GM12892 (cell line): ENCODE measurements at regions not wholly inside any gene's neighbourhood (a gene's known extent, or its start where the extent isn't known, plus 50 kb on each side); places are given as distances from the start of the nearest gene placed in this dataset.
"Not testable (repeated sequence)": the region's sequence is repeated elsewhere in the genome, so short reads cannot be mapped to it uniquely, and the experiment has no call there.

Experiments
- DNase-seq: peaks from one replicate; pipeline ENCODE4 v3.0.0; 2011; ENCODE audit not compliant: insufficient read length
- FAIRE-seq: peaks from 2 replicates; lab custom pipeline; 2011; peaks lifted over from hg19 to GRCh38; lab: Jason Lieb, UNC
- POLR2A ChIP-seq: IDR thresholded peaks from 2 replicates; pipeline ENCODE4 v1.6.1; 2011; ENCODE audit warnings: low read depth, low read length, control low read depth
- POLR2AphosphoS5 ChIP-seq: IDR thresholded peaks from 2 replicates; pipeline ENCODE4 v1.6.1; 2011; ENCODE audit warnings: low read depth, low read length, control low read depth
- TAF1 ChIP-seq: IDR thresholded peaks from 2 replicates; pipeline ENCODE4 v1.6.1; 2011; ENCODE audit warnings: low read depth, mild to moderate bottlenecking, control low read depth, low read length, borderline replicate concordance

DNA sequence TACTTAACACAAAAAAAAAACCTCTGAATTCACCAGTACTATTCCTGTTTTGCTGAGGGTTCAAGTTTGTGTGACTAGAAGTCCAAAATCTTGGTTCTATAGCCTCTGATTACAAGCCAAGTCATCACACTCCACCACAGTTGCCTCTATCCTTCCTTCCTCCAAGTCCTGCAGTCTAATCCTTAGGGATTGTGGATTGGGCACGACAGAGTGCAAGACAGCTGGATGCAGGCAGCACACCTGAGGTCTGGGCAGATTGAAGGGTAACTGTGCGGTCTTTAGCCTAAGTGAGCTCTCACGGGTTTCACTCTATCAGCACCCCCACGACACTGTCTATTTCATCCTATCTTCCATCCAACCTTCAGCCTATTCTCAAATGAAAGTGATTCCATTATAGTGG lies 299.4 kb upstream of the ID2 start:
- no peak for FAIRE-seq
- no peak for DNase-seq
- TF ChIP-seq POLR2AphosphoS5 (no peak), POLR2A (no peak), TAF1 (no peak)

DNA sequence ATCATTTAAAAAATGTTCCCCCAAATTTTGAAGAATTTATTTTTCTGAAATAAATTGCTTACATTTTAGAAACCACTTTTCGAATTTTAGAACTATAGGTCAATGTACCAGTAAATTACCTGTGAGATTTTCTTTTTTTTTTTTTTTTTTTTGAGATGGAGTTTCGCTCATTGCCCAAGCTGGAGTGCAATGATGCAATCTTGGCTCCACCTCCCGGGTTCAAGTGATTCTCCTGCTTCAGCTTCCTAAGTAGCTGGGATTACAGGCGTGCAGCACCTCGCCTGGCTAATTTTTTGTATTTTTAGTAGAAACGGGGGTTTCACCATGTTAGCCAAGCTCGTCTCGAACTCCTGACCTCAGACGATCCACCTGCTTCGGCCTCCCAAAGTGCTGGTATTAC lies 295.1 kb upstream of the ID2 start:
- FAIRE-seq, DNase-seq: not testable (repeated sequence)

DNA sequence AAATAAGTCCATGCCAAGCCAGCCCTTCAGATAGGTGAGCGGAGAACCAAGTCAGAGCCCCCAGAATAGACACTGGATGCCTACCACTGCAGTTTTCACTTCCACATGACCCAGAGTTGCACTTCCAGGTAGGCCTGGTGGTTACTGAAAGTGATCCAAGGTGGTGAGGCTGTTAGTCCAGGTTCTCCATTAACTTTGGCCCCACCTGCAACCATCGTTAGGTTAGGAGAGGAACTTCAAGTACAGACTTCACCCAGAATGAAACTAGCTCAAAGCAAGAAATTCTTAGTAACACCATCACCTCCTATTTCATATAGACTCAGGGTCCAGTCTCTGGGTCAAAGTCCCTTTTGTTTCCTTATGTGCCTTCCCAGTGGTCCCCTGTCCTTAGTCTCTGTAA lies 293.1 kb upstream of the ID2 start:
- FAIRE-seq (no peak), DNase-seq (no peak)
- TF ChIP-seq POLR2AphosphoS5 (no peak), POLR2A (no peak), TAF1 (no peak)

DNA sequence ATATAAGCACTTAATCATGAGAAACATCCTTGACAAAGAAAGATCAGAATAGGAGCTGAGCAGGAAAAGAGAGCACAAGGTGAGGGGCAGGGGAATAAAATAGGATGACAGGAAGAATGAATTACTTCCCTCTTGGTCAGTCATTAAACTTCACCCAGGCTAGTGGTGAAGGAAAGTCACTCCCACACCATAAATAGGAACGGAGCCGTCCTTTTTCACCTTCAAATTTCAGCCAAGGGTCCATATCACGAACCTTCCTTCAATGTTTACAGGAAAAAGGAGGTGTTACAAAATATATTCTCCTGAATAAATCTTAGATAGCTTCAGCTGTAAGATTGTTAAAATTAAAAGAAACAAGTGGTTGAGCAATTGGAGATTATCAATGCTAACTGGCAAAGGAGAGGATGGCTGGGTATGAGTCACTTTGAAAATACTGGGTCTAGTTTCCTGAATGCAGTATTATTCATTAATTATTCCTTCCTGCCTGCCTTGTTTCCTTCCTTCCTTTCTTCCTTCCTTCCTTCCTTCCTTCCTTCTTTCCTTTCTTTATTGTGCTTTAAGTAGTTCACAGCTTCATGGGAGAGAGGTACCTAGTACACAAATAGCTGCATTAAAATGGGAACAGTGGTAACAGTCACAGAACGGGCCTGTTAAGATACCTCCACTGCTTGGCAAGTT lies 292.3 kb upstream of the ID2 start:
- DNase-seq: no peak
- TF ChIP-seq TAF1 (no peak), POLR2A (no peak), POLR2AphosphoS5 (no peak)
- FAIRE-seq: no peak

DNA sequence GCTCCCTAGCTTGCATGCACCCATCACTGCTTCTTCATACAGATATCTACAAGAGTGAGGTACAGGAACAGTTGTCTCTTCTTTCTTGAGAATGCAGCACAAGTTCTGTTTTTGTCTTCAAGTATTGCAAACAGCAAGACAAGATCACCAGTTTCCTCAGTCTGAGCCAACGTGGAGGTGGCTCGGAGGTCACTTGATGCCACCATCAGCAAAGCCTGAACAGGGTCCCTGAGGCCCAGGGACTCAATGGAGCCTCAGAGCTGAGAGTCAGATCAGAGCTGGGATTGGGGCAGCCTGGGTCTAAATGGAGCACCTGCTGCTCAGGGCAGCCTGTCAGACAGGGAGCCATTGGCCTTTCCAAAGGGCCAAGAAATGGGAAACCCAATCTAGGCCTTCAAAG lies 290.7 kb upstream of the ID2 start:
- DNase-seq (no peak), FAIRE-seq (no peak)
- no peak for TF ChIP-seq TAF1
- no peak for TF ChIP-seq POLR2AphosphoS5
- no peak for TF ChIP-seq POLR2A

DNA sequence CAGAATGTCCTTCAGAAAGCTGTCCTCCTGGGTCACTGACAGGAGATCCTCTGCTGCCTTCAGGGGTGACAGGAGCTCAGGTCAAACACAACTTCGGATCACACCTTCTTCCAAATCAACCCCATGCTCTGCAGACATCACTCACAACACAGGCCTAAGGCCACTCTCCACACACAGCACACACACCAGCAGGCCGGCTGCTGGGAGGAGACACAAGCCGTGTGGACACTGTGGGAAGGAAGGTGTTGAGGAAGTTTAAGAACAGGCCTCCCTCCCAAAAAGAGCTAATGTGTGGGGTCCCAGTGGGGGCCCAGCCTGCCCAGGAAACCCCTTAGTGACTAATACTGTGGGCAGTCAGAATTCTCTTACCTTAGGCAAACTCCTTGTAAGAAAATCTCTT lies 290.3 kb upstream of the ID2 start:
- FAIRE-seq: no peak
- no peak for DNase-seq
- TF ChIP-seq POLR2AphosphoS5: no peak
- no peak for TF ChIP-seq TAF1
- no peak for TF ChIP-seq POLR2A

DNA sequence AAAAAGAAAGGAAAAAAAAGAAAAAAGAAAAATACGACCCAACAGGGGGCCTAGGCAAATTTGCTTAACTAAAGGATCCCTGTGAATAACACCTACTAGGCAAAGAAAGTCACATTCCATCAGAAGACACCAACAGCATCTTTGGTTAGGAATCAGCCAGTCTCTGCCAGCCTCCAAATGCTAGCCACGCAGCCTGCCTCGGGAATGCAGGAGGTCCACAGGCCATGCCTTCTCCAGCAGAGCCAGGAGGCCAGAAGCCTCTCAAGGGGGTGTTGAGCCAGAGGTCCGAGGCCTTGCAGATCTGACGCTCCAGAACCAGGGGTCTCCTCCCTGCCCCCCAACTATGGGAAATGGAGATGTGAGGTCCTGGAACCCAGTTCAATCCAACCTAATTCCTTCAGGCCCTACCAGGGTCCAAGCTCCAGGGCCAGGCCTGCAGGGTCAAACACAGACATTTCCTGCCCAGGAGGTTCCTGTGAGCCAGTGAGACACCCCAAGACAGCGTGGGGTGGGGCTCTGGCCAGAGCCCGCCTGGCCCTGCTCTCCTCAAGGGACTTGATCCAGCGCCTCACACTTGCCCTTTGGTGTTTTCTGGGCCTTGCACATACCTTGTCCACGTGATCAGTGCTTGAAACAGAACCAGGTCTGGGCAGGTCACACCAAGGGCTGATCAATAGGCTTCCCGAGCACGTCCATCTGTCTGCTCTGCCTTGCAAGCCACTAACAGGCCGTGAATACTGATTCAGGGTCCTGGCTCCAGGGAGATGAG lies 289.6 kb upstream of the ID2 start:
- FAIRE-seq: no peak
- no peak for DNase-seq
- no peak for TF ChIP-seq POLR2A
- no peak for TF ChIP-seq TAF1
- TF ChIP-seq POLR2AphosphoS5: no peak

DNA sequence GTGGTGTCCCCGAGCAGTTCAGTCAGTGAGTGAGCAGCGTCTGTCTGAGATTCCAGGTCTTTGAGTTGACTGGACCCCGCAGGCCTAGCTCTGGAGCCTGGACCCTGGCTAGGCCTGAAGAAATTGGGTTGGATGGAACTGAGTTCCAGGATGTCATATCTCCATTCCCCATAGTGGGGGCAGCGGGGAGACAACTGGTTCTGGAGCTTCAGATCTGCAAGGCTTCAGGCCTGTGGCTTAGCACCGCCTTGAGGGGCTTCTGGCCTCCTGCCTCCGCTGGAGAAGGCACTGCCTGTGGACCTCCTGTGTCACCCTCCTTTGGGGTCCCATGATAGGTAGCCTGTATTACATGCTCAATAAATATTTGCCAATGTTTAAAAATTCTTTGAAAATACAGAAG lies 288.4 kb upstream of the ID2 start:
- DNase-seq (no peak), FAIRE-seq (no peak)
- no peak for TF ChIP-seq TAF1
- no peak for TF ChIP-seq POLR2A
- no peak for TF ChIP-seq POLR2AphosphoS5

DNA sequence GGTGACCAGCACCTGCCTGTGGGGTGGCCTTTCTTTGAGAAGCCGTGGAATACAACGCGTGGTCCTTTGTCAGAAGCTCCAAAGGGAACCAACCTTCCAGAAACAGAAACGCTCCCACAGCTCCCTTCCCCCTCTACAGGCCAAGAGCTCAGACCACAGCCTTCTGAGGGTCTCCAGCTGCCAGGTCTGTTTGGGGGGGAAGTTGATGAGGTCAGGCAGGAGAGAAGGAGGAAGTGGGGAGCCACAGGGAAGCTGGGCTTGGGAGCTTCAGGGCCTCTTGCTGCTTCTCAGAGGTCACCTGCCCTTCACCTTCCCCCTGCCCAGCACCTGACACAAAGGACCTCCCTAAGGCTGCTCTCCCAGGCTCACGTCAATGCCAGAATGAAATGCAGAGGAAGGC lies 287.7 kb upstream of the ID2 start:
- no peak for DNase-seq
- TF ChIP-seq POLR2AphosphoS5 (no peak), TAF1 (no peak), POLR2A (no peak)
- FAIRE-seq: no peak

DNA sequence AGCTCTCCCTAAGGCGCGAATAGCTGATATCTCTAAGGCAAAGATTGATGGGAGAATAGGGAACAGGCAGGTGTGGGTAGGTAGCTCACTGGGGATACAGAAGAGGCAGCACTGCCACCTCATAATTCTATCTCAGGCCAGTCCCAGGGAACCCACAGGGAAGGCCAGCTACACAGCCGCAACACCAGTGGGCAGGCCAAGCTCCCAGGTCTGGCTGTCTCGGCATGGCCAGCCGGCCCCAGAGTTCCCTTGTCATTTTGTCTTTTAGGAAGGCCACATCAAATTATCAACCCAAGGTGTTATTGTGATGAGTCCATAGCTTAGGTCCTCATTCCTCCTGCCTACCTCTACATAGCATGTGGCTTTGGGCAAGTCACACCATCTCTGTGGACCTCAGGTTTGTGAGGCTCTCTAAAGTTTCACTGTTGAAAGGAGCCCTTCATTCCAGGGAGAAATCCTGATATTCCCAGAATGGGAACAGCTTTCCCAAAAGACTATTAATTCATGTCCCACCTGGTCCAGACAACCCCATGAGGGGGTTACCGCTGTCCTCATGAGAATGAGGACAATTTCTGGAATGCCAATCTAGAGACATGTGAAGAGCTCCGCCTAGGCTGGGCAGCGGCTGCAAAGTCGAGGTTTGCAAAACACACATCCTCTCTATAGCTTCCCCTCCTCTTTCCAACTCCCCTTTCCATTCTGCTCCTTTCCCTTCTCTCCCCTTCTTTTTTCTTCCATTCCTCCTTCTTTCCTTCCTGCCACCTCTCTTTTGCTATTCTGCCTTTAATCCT lies 287.1 kb upstream of the ID2 start:
- FAIRE-seq (no peak), DNase-seq (no peak)
- no peak for TF ChIP-seq POLR2A

DNA sequence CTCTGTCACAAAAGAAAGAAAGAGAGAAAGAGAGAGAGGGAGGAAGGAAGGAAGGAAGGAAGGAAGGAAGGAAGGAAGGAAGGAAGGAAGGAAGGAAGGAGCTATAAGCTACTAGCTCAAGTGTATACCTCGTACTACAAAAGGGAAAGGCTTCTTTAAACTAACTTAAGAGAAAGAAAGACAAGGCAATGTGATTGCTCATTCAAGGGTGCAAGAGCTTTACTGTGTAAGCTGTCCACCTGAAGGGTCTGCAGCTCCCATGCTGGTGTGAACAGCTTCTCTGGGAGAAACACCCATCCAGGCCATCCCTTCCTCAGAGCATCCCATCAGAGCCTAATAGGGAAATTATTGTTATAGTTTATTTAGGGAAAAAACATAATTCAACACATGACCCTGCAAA lies 286.1 kb upstream of the ID2 start:
- FAIRE-seq (no peak), DNase-seq (no peak)
- TF ChIP-seq POLR2AphosphoS5: no peak
- TF ChIP-seq POLR2A: no peak
- no peak for TF ChIP-seq TAF1
